ENCODE measurements at regions not wholly inside any gene's neighbourhood (a gene's known extent, or its start where the extent isn't known, plus 50 kb on each side); places are given as distances from the start of the nearest gene placed in this dataset.
A peak's percentile ranks its signal among the peaks of the same experiment; 100 is the strongest.

GRCh38 chr3:94967196-94967595, 904.3 kb downstream of the NSUN3 start:
- 26% methylated on average over 2 of the region's 2 CpGs for WGBS (ENCODE audit: low lambda C conversion rate, missing lambda C conversion rate)
- no peak overlapping the region for H2AFZ ChIP-seq
- H4K20me1 ChIP-seq (ENCODE audit: insufficient read depth, poor library complexity, severe bottlenecking) = no peaks in the 10 kb centered on the region
- no peak overlapping the region for H3K27ac ChIP-seq
- peak; percentile 13 for DNase-seq (ENCODE audit: low spot score)
- no peaks in the 10 kb centered on the region for H3K79me2 ChIP-seq
- TF ChIP-seq EZH2 (IDR thresholded peaks at IDR 0.05; ENCODE audit: borderline replicate concordance) (no peak), EZH2phosphoT487 (IDR thresholded peaks at IDR 0.05; ENCODE audit: low read depth, severe bottlenecking, unreplicated experiment) (no peak)
- TF ChIP-seq, protein P1, sequence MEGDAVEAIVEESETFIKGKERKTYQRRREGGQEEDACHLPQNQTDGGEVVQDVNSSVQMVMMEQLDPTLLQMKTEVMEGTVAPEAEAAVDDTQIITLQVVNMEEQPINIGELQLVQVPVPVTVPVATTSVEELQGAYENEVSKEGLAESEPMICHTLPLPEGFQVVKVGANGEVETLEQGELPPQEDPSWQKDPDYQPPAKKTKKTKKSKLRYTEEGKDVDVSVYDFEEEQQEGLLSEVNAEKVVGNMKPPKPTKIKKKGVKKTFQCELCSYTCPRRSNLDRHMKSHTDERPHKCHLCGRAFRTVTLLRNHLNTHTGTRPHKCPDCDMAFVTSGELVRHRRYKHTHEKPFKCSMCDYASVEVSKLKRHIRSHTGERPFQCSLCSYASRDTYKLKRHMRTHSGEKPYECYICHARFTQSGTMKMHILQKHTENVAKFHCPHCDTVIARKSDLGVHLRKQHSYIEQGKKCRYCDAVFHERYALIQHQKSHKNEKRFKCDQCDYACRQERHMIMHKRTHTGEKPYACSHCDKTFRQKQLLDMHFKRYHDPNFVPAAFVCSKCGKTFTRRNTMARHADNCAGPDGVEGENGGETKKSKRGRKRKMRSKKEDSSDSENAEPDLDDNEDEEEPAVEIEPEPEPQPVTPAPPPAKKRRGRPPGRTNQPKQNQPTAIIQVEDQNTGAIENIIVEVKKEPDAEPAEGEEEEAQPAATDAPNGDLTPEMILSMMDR (IDR thresholded peaks at IDR 0.05; ENCODE audit: poor library complexity) = no peak
- no peaks in the 10 kb centered on the region for H3K4me1 ChIP-seq (ENCODE audit: insufficient read depth)
- no peaks in the 10 kb centered on the region for H3K9me2 ChIP-seq (replicated peaks; ENCODE audit: insufficient read depth)
- H3K4me3 ChIP-seq = no peak overlapping the region
- no peaks in the 10 kb centered on the region for H3K27me3 ChIP-seq
- no peak overlapping the region for H3K4me2 ChIP-seq
- no peaks in the 10 kb centered on the region for H3K36me3 ChIP-seq (replicated peaks; ENCODE audit: insufficient read depth, low read depth)
- H3K9me3 ChIP-seq (ENCODE audit: low read depth) = no peaks in the 10 kb centered on the region

GRCh38 chr3:94968519-94968918, 905.7 kb downstream of the NSUN3 start:
- Histone ChIP-seq H2AFZ (no peak overlapping the region), H3K9me2 (replicated peaks; ENCODE audit: insufficient read depth) (no peaks in the 10 kb centered on the region), H3K4me3 (no peak overlapping the region), H3K27ac (no peak overlapping the region), H3K27me3 (no peaks in the 10 kb centered on the region), H4K20me1 (ENCODE audit: insufficient read depth, poor library complexity, severe bottlenecking) (no peaks in the 10 kb centered on the region), H3K79me2 (no peaks in the 10 kb centered on the region), H3K4me2 (no peak overlapping the region), H3K4me1 (ENCODE audit: insufficient read depth) (no peaks in the 10 kb centered on the region), H3K36me3 (replicated peaks; ENCODE audit: insufficient read depth, low read depth) (no peaks in the 10 kb centered on the region), H3K9me3 (ENCODE audit: low read depth) (no peaks in the 10 kb centered on the region)
- DNase-seq (ENCODE audit: low spot score) = no peak
- 85% methylated on average over 1 of the region's 1 CpG for WGBS (ENCODE audit: low lambda C conversion rate, missing lambda C conversion rate)
- TF ChIP-seq EZH2 (IDR thresholded peaks at IDR 0.05; ENCODE audit: borderline replicate concordance) (no peak), EZH2phosphoT487 (IDR thresholded peaks at IDR 0.05; ENCODE audit: low read depth, severe bottlenecking, unreplicated experiment) (no peak)
- TF ChIP-seq, protein P1 (IDR thresholded peaks at IDR 0.05; ENCODE audit: poor library complexity) = no peak

DNA sequence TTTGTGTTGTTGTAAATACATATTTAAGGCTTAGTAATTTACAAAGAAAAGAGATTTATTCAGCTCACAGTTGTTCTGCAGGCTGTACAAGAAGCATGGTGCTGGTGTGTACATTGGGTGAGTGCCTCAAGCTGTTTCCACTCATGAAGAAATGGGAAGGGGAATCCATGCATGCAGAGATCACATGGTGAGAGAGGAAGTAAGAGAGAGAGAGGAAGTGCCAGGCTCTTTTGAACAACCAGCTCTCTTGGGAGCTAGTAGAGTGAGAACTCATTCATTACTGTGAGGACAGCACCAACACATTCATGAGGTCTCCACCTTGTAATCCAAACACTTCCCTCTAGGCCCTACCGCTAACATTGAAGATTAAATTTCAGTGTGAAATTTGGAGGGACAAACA, 909.2 kb downstream of the NSUN3 start:
- Histone ChIP-seq H3K9me3 (ENCODE audit: low read depth) (no peaks in the 10 kb centered on the region), H3K4me1 (ENCODE audit: insufficient read depth) (no peaks in the 10 kb centered on the region), H3K9me2 (replicated peaks; ENCODE audit: insufficient read depth) (no peaks in the 10 kb centered on the region), H3K79me2 (no peaks in the 10 kb centered on the region), H4K20me1 (ENCODE audit: insufficient read depth, poor library complexity, severe bottlenecking) (no peaks in the 10 kb centered on the region), H3K36me3 (replicated peaks; ENCODE audit: insufficient read depth, low read depth) (no peaks in the 10 kb centered on the region), H3K27ac (no peak overlapping the region), H3K4me3 (no peak overlapping the region), H2AFZ (no peak overlapping the region), H3K27me3 (no peaks in the 10 kb centered on the region), H3K4me2 (no peak overlapping the region)
- TF ChIP-seq EZH2 (IDR thresholded peaks at IDR 0.05; ENCODE audit: borderline replicate concordance) = no peak
- TF ChIP-seq, protein P1 (IDR thresholded peaks at IDR 0.05; ENCODE audit: poor library complexity) = no peak
- TF ChIP-seq EZH2phosphoT487 (IDR thresholded peaks at IDR 0.05; ENCODE audit: low read depth, severe bottlenecking, unreplicated experiment) = no peak
- DNase-seq (ENCODE audit: low spot score) = no peak
- WGBS (ENCODE audit: low lambda C conversion rate, missing lambda C conversion rate) = 100% methylated on average over 1 of the region's 1 CpG

DNA sequence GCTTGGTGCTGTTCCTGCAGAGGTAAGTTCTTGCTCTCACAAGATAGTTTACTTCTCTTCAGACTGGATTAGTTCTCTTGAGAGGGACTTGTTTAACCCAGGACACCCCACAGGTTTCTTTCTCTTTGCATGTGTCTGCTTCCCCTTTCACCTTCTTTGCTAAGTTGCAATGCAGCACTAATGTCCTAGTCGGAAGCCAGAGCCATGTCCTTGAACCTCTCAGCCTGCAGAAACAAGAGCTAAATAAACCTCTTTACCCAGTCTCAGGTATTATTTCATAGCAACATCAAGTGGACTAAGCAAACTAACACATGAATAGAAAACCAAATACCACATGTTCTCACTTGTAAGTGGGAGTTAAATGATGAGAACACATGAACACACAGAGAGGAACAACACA, 915.2 kb downstream of the NSUN3 start:
- no peaks in the 10 kb centered on the region for H4K20me1 ChIP-seq (ENCODE audit: insufficient read depth, poor library complexity, severe bottlenecking)
- no peaks in the 10 kb centered on the region for H3K27me3 ChIP-seq
- no peaks in the 10 kb centered on the region for H3K36me3 ChIP-seq (replicated peaks; ENCODE audit: insufficient read depth, low read depth)
- H3K4me2 ChIP-seq = no peak overlapping the region
- WGBS (ENCODE audit: low lambda C conversion rate, missing lambda C conversion rate) = 91% methylated on average over 1 of the region's 1 CpG
- no peaks in the 10 kb centered on the region for H3K4me1 ChIP-seq (ENCODE audit: insufficient read depth)
- H3K27ac ChIP-seq = no peak overlapping the region
- no peak for TF ChIP-seq EZH2 (IDR thresholded peaks at IDR 0.05; ENCODE audit: borderline replicate concordance)
- no peak for TF ChIP-seq EZH2phosphoT487 (IDR thresholded peaks at IDR 0.05; ENCODE audit: low read depth, severe bottlenecking, unreplicated experiment)
- TF ChIP-seq, protein P1 (IDR thresholded peaks at IDR 0.05; ENCODE audit: poor library complexity) = no peak
- no peaks in the 10 kb centered on the region for H3K9me3 ChIP-seq (ENCODE audit: low read depth)
- H3K79me2 ChIP-seq = no peaks in the 10 kb centered on the region
- no peak for DNase-seq (ENCODE audit: low spot score)
- H2AFZ ChIP-seq = no peak overlapping the region
- no peaks in the 10 kb centered on the region for H3K9me2 ChIP-seq (replicated peaks; ENCODE audit: insufficient read depth)
- H3K4me3 ChIP-seq = no peak overlapping the region
